Suprapubic skin (tissue), 4 donors: ENCODE measurements at regions not wholly inside any gene's neighbourhood (a gene's known extent, or its start where the extent isn't known, plus 50 kb on each side); places are given as distances from the start of the nearest gene placed in this dataset.
A peak's percentile ranks its signal among the peaks of the same experiment; 100 is the strongest.

Experiments used
- DNase-seq, 2 donors: peaks; one replicate each; pipeline ENCODE4 v3.0.0-alpha.2; 2019; ENCODE audit warnings: low spot score in 2 of 2
- H3K27ac ChIP-seq: fragments of 200-600 bp; sonication (generic); one replicate; pipeline ENCODE4 v1.5.1; 2019
- H3K27me3 ChIP-seq: fragments of 200-600 bp; sonication (generic); one replicate; pipeline ENCODE4 v1.5.1; 2019
- H3K36me3 ChIP-seq: fragments of 200-600 bp; sonication (generic); one replicate; pipeline ENCODE4 v1.5.1; 2019
- H3K4me1 ChIP-seq: fragments of 200-600 bp; sonication (generic); one replicate; pipeline ENCODE4 v1.5.1; 2019
- H3K4me3 ChIP-seq: fragments of 200-600 bp; sonication (generic); one replicate; pipeline ENCODE4 v1.5.1; 2019; ENCODE audit warnings: mild to moderate bottlenecking
- H3K9me3 ChIP-seq: fragments of 200-600 bp; sonication (generic); one replicate; pipeline ENCODE4 v1.5.1; 2019
- EP300 ChIP-seq: sonication (generic); formaldehyde crosslinking; IDR thresholded peaks from one replicate; pipeline ENCODE4 v1.6.1; 2017; ENCODE audit warnings: antibody characterized with exemption
- POLR2A ChIP-seq, 2 donors: fragments of 450-650 bp; IDR thresholded peaks; one replicate each; pipeline ENCODE4 v1.6.1; 2017; ENCODE audit warnings: antibody characterized with exemption in 2 of 2, mild to moderate bottlenecking in 2 of 2, moderate library complexity in 2 of 2
- POLR2AphosphoS5 ChIP-seq, 3 donors: sonication (generic); formaldehyde crosslinking; IDR thresholded peaks; one replicate each; pipeline ENCODE4 v1.6.1; 2017; ENCODE audit warnings: antibody characterized with exemption in 3 of 3
- WGBS: methylation state at CpG from one replicate; pipeline ENCODE4 v1.1.5; 2018; 5-methylcytosine and 5-hydroxymethylcytosine counted together
- TF ChIP-seq, protein P1 (sequence below), 2 donors: fragments of 200-600 bp in 1 of 2; fragments of 450-650 bp in 1 of 2; sonication (generic) in 1 of 2; IDR thresholded peaks; one replicate each; pipeline ENCODE4 v1.5.1; 2016 to 2019; ENCODE audit warnings: antibody characterized with exemption in 2 of 2, mild to moderate bottlenecking in 1 of 2, moderate library complexity in 1 of 2

DNA sequence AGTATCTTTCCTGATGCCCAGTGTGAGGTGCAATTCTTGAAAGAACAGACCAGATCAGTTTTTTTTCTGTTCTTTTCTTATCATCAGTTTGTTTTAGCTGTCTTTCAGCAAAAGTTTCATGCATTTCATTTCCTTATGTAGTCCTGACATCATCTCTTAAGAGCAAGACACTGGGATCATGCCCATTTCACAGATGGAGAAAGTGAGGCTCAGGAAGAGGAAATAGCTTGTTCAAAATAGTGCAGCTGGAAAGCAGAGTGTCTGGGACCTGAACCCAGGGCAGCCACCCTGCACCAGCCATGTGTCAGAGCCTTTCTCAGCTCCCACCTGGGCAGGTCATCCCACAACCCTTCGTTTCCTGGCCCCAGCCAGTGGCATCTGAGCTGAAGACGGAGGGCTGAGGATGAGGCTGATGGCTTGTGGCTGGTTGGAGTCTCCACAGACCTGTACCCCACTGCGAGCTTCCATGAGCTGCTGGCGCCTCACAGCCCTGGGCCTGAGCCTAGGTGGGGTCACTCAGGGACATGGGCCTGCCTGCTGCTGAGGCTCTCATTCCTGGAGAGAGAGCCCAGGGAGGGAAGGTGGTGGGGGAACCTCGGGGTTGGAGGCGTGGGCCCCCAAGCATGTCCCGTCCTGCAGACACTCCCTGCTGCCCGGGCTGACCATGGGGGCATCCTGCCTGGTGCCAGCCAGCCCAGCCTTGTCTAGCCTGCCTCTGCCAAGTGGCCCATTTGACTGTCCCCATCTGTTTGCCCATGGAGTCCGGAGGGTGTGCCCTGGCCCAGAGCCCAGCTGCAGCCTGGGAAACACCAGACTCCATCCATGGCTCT, 61.8 kb downstream of the SMIM38 start:
- DNase-seq: peak in 1 of 2 donors; percentile 52
- H3K4me3 ChIP-seq: no peak overlapping the region
- peaks cover 40% of the 10 kb centered on the region for H3K4me1 ChIP-seq
- H3K36me3 ChIP-seq: no peaks in the 10 kb centered on the region
- H3K27ac ChIP-seq: no peak overlapping the region
- no peak for TF ChIP-seq POLR2AphosphoS5 (IDR thresholded peaks at IDR 0.05)
- TF ChIP-seq EP300: no peak
- no peak for TF ChIP-seq POLR2A (IDR thresholded peaks at IDR 0.05)
- TF ChIP-seq, protein P1, sequence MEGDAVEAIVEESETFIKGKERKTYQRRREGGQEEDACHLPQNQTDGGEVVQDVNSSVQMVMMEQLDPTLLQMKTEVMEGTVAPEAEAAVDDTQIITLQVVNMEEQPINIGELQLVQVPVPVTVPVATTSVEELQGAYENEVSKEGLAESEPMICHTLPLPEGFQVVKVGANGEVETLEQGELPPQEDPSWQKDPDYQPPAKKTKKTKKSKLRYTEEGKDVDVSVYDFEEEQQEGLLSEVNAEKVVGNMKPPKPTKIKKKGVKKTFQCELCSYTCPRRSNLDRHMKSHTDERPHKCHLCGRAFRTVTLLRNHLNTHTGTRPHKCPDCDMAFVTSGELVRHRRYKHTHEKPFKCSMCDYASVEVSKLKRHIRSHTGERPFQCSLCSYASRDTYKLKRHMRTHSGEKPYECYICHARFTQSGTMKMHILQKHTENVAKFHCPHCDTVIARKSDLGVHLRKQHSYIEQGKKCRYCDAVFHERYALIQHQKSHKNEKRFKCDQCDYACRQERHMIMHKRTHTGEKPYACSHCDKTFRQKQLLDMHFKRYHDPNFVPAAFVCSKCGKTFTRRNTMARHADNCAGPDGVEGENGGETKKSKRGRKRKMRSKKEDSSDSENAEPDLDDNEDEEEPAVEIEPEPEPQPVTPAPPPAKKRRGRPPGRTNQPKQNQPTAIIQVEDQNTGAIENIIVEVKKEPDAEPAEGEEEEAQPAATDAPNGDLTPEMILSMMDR (IDR thresholded peaks at IDR 0.05): no peak
- no peaks in the 10 kb centered on the region for H3K9me3 ChIP-seq
- 70% methylated on average over 4 of the region's 9 CpGs for WGBS
- no peaks in the 10 kb centered on the region for H3K27me3 ChIP-seq

DNA sequence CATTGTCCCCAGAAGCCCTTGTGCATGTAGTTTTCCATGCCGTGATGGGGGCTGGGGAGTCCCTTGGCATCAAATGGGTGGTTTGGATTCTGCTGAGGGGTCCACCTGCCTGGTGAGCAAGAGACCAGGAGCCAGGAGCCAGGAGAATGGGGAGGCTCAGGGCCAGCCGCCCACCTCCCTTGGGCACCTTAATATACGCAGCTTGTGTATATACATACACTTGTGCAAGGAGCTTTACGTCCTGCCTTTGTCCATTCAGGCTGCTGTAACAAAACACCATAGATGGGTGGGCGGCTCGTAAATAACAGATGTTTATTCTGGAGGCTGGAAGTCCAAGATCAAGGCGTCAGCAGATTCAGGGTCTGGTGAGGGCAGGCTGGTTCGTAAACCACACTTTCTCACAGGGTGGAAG, 62.5 kb downstream of the SMIM38 start:
- TF ChIP-seq POLR2A (IDR thresholded peaks at IDR 0.05) (no peak), EP300 (no peak), POLR2AphosphoS5 (IDR thresholded peaks at IDR 0.05) (no peak)
- TF ChIP-seq, protein P1 (IDR thresholded peaks at IDR 0.05): no peak
- 83% methylated on average over 7 of the region's 8 CpGs for WGBS
- Histone ChIP-seq H3K27me3 (no peaks in the 10 kb centered on the region), H3K36me3 (no peaks in the 10 kb centered on the region), H3K4me1 (peaks cover 40% of the 10 kb centered on the region), H3K27ac (no peak overlapping the region), H3K9me3 (no peaks in the 10 kb centered on the region), H3K4me3 (no peak overlapping the region)
- DNase-seq: no peak

DNA sequence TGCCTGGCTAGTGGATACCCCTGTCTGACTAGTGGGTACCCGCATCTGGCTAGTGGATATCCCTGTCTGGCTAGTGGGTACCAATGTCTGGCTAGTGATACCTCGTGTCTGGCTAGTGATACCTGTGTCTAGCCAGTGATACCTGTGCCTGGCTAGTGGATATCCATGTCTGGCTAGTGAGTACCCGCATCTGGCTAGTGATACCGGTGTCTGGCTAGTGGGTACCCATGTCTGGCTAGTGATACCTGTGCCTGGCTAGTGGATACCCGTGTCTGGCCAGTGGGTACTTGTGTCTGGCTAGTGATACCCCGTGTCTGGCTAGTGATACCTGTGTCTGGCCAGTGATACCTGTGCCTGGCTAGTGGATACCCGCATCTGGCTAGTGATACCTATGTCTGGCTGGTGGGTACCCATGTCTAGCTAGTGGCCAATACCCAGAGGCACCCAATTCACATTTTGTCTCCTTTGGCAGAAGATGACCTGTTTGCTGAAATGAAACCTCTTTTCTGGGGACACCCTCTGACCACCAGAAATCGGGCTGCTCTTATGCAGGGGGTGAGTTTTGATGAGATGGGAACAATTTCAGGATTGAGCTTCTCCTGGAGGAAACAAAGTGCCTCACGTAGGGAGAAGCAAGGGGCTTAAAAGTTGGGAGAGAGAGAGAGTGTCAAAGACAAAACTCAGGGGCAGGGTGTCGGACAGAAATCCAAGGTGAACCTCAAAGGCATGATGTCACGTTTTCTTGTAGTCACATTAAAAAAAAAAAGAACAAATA, 63.4 kb downstream of the SMIM38 start:
- WGBS: 79% methylated on average over 5 of the region's 11 CpGs
- TF ChIP-seq POLR2AphosphoS5 (IDR thresholded peaks at IDR 0.05) (no peak), EP300 (no peak), POLR2A (IDR thresholded peaks at IDR 0.05) (no peak)
- TF ChIP-seq, protein P1 (IDR thresholded peaks at IDR 0.05): no peak

DNA sequence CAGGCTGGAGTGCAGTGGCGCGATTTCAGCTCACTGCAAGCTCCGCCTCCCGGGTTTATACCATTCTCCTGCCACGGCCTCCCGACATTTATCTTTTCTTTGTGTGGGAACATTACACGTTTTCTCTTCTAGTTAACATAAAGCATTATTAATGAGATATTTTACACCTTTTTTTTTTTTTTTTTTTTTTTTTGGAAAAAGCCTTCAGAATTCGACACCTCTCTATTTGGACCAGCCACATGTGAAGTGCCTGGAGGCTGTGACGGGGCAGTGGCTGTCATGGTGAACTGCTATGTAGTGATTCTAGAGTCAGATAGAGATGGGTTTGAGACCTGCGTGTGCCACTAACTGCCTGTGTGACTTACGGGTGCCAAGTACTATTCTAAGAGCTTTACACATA, 64.3 kb downstream of the SMIM38 start:
- Histone ChIP-seq H3K4me1 (peaks cover 32% of the 10 kb centered on the region), H3K27ac (no peak overlapping the region), H3K9me3 (no peaks in the 10 kb centered on the region), H3K36me3 (no peaks in the 10 kb centered on the region), H3K4me3 (no peak overlapping the region), H3K27me3 (no peaks in the 10 kb centered on the region)
- 58% methylated on average over 11 of the region's 11 CpGs for WGBS
- DNase-seq: no peak
- TF ChIP-seq POLR2AphosphoS5 (IDR thresholded peaks at IDR 0.05): no peak
- no peak for TF ChIP-seq EP300
- TF ChIP-seq, protein P1 (IDR thresholded peaks at IDR 0.05): no peak
- TF ChIP-seq POLR2A (IDR thresholded peaks at IDR 0.05): no peak

More for the DNA sequence above, 63.4 kb downstream of the SMIM38 start:
- H3K9me3 ChIP-seq: no peaks in the 10 kb centered on the region
- peaks cover 32% of the 10 kb centered on the region for H3K4me1 ChIP-seq
- DNase-seq: no peak
- no peak overlapping the region for H3K27ac ChIP-seq
- no peak overlapping the region for H3K4me3 ChIP-seq
- no peaks in the 10 kb centered on the region for H3K36me3 ChIP-seq
- no peaks in the 10 kb centered on the region for H3K27me3 ChIP-seq

DNA sequence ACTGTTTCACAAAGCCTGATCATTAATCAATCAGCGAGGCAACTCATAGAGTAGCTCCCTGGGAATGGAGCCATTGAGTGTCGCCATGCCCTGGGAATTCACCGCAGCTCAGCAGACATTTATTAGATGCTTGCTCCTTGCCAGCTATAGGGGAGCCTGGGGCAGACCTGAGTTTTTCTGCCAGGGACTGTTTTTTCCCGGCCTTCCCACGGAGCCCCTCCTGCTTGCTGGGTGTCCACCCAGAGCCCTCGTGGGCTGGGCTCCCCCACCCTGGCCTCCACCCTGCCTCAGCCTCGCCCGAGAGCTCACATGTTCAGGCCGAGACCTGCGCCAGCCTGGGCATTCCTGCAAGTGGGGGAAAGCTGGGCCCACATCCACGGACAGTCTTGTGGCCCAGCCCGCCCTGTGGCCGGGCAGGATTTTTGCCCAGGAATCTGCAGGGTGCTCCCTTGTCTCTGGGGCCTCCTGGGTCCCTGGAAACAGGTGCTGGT, 64.9 kb downstream of the SMIM38 start:
- peak overlapping the region; percentile 23 for H3K27ac ChIP-seq
- WGBS: 14% methylated on average over 2 of the region's 13 CpGs
- TF ChIP-seq POLR2AphosphoS5 (IDR thresholded peaks at IDR 0.05) (no peak), POLR2A (IDR thresholded peaks at IDR 0.05) (no peak), EP300 (no peak)
- TF ChIP-seq, protein P1 (IDR thresholded peaks at IDR 0.05): no peak

More for the DNA sequence above, 64.9 kb downstream of the SMIM38 start:
- no peaks in the 10 kb centered on the region for H3K27me3 ChIP-seq
- no peak overlapping the region for H3K4me3 ChIP-seq
- H3K36me3 ChIP-seq: no peaks in the 10 kb centered on the region
- H3K9me3 ChIP-seq: no peaks in the 10 kb centered on the region
- peak in 1 of 2 donors; percentile 60 for DNase-seq
- peaks cover 31% of the 10 kb centered on the region for H3K4me1 ChIP-seq
